ENCODE measurements at regions not wholly inside any gene's neighbourhood (a gene's known extent, or its start where the extent isn't known, plus 50 kb on each side); places are given as distances from the start of the nearest gene placed in this dataset.

- DNase-seq: no peak
Measured at GRCh38 chr3:94875149-94875548, 812.3 kb downstream of the NSUN3 start.

- DNase-seq: no peak
Measured at GRCh38 chr3:94887065-94887464, 824.2 kb downstream of the NSUN3 start.

DNA sequence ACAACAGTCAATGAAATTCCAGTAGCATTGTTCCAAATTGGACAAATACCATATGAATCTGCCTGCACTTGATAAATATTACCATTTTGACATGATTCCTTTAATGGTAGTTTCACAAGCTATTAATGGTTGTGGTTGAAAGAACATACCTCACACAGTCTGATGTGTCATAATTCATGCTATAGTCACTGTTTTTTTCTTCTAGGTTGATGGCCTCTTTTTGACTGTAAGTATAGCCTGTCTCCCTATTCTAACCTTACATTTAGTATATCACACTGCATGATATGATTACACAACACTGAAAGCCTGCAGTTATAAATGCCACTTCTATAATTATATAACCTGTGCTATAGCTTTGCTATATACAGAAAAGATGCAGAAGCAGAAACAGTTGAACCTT, 834.1 kb downstream of the NSUN3 start:
- no peak for DNase-seq

DNA sequence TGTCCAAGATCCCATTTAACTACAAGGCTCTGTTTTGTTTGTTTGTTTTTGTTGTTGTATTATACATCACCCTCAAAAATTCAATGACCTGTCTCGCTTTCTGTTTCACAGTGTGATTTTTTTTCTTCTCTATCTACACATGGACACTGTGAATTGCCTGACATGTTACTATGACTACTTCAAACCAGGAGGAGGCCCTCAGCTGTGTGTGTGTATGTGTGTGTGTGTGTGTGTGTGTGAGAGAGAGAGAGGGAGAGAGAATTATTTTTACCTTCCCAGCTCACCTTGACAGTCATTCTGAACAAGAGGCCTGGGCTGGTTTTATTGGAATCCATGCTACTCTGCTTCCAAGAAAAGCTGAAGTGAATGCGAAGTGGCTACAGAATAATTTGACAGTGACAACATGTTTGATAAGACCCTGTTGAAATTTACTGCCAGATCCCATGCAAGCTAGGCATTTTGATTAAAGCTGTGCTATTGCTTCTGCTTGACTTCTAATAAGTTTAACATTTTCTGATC, 841.4 kb downstream of the NSUN3 start:
- no peak for DNase-seq

DNA sequence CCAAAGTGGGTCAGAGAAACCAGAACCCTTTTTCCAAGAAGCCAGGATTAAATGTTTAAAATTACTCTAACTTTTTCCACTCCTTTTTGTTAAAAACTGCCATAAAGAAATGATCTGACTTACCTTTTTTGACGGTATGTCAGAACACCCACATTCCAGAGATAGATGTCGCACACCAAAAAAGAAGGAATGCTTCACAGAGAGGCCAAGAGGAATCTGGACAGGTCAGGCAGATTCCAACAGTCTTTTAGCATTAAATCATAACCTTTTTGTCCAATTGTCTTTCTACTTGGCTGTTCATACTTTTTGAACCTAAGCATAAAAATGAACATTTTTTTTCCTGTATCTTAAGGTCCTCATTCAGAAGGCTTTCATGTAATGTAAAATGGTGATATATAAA, 846.9 kb downstream of the NSUN3 start:
- DNase-seq: no peak

- DNase-seq: no peak
Measured at GRCh38 chr3:94912656-94913055, 849.8 kb downstream of the NSUN3 start.

- DNase-seq: no peak
Measured at GRCh38 chr3:94927175-94927574, 864.3 kb downstream of the NSUN3 start.

DNA sequence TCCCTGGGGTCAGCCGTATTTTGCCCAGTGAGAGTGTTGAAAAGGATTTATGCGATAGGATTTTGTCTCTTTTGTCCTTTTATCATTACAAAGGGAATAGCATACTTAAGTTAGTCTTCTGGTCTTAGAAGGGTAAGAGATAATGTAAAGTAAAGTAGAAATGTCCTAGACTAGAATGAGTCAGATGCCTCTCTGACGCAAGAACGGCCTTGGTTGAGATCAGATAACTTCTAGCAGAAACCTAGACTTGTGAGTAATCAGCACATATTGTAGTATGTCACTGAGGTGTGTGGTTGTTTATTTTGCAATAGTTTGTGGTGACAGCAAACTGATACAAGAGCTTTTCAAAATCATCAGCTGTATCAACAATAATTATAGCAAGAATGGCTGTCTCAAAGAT, 866.1 kb downstream of the NSUN3 start:
- no peak for DNase-seq

GRCh38 chr3:94935738-94936580, 873.1 kb downstream of the NSUN3 start:
- DNase-seq: no peak

DNA sequence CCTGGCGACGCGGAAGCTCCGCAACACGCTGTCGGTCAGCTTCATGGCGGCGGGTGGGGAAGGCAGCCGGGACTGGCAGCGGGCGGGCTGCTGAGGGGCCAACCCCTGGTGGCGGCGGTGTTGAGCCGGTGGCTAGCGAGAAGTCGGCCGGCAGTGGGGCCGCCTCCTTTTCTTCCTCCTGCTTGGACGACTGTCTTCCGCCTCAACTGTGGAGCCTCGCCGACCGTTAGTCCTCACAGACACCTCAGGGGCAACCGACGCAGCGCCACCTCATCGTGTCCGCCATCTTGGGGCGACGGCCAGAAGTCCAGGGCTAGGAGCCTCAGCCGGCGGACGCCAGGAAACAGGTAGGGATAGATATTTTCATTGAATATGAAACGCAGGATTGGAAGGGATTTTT, 875.1 kb downstream of the NSUN3 start:
- DNase-seq: no peak

GRCh38 chr3:94946683-94947082, 883.8 kb downstream of the NSUN3 start:
- no peak for DNase-seq

- no peak for DNase-seq
Measured at GRCh38 chr3:94961423-94962100, 898.7 kb downstream of the NSUN3 start.

- no peak for DNase-seq
Measured at GRCh38 chr3:94965867-94966475, 903.1 kb downstream of the NSUN3 start.

DNA sequence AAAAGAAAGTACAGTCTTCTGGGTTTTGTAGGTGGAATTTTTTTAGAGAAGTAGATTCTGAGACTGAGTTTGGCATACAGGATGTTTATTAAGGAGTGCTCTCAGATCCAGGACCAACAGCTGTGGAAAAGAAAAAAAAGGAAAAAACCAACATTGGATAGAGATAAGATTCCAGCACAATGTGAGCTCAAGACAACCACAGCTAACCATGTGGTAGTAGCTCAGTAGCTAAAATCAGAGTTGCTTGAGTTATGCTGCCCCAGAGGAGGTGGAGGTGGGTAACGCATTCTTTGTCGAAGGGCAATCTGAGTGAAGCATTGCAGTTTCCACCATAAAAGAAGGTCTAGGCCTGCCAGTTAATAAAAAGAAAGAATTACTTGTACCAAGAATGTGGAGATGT, 904.3 kb downstream of the NSUN3 start:
- no peak for DNase-seq

- DNase-seq: no peak
Measured at GRCh38 chr3:94968519-94968918, 905.7 kb downstream of the NSUN3 start.

GRCh38 chr3:94972066-94972465, 909.2 kb downstream of the NSUN3 start:
- no peak for DNase-seq

DNA sequence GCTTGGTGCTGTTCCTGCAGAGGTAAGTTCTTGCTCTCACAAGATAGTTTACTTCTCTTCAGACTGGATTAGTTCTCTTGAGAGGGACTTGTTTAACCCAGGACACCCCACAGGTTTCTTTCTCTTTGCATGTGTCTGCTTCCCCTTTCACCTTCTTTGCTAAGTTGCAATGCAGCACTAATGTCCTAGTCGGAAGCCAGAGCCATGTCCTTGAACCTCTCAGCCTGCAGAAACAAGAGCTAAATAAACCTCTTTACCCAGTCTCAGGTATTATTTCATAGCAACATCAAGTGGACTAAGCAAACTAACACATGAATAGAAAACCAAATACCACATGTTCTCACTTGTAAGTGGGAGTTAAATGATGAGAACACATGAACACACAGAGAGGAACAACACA, 915.2 kb downstream of the NSUN3 start:
- DNase-seq: no peak

DNA sequence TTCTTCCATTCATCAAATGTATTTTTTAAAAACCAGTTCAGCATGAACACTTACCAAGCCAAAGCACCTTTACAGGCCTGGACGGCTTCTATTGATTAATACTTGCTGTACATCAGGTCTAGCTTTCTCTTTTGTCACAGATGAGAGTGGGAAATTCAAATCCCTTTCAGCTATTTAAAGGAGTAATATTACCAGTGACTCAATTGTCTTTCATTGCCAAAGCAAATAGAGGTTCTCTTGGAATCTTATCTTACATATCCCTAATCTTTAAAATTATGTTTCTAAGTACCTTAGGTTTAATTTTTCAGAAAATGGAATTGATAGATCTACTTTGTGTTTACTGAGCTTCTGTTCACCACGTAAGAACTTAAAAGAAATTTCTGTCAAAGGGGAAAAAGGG, 922.9 kb downstream of the NSUN3 start:
- DNase-seq: no peak

- no peak for DNase-seq
Measured at GRCh38 chr3:94990952-94991705, 928.3 kb downstream of the NSUN3 start.

DNA sequence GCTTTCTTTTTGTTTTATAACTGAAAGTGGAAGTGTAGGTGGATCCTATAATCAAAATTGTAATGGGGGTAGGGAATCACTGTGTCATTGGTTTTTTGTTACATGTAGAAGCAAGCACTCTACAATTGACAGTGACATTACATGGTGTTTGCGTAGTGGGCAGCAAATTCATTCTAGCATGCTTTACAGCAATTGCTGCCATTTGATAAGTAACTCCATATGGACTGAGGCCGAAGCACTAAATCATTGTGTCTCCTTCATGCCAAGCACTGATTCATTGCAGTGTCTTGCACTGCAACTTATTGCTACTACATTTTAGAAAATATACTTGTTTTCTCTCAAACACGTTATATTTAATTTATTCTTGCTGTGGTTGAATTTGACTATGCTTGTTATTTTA, 933.9 kb downstream of the NSUN3 start:
- no peak for DNase-seq

DNA sequence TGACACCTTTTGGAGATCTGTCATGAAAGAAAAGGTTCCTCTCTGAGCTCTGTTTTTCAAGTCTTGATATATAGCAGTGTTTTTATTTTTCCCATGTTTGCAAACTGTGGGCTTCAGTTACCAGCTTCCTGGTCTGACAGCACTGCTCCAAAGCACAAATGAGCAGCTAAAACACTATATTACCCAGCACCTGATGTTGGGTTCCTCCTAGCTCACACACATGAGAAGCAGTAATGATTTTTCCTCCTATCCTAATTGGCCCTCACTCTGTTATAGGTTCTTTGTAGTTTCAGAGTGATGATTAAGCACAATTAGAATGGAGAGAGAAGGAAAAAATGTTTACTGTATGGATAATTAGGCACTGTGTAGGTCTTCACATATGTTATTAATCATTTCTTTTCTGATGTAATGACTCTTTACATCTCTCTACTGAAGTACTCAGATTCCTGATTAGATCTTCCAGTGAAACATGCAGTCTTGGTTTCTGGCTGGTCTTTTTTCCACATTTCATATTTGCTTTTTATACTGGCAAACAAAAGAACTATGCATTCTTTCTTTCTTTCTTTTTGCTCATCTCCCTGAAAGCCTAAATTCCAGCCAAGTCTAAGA, 939.7 kb downstream of the NSUN3 start:
- DNase-seq: no peak

- DNase-seq: no peak
Measured at GRCh38 chr3:95028688-95029087, 965.8 kb downstream of the NSUN3 start.

DNA sequence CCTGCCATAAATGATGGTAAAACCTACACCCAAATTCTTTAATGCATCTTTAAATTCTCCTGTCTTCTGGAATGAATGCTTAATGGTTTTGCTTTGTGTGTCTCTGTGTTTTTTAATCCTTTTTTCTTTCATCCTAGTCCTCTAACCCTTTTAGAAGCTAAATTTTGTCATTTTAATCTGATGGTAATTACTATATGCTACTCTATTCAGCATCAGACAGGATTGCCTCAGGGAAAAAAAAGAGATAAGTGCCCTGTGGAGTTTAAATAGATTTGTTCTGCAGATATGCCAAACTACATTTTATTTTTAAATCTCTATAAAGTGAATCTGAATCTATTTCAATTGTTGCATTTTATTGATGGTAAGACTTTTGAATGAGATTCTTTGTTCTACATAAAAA, 966.8 kb downstream of the NSUN3 start:
- no peak for DNase-seq

Data from activated CD4-positive, alpha-beta T cell treated with anti-CD3 and anti-CD28 coated beads, Interleukin-2, amount 50 U/mL, for 48 hours (primary cell).